CD4-positive, alpha-beta T cell (primary cell): ENCODE measurements at regions not wholly inside any gene's neighbourhood (a gene's known extent, or its start where the extent isn't known, plus 50 kb on each side); places are given as distances from the start of the nearest gene placed in this dataset.
A peak's percentile ranks its signal among the peaks of the same experiment; 100 is the strongest.

Experiments used
- ATAC-seq: fragments of 200-7000 bp; cut with Tn5 transposase; one replicate; pipeline ENCODE4 v1.10.0; 2022; ENCODE audit warnings: mild to moderate bottlenecking; ENCODE audit not compliant: poor library complexity
- CTCF ChIA-PET: fragments of 350-600 bp; sonication (Branson Sonifier 250); formaldehyde crosslinking; loops from one replicate; lab custom pipeline; 2021; ENCODE audit warnings: antibody characterized with exemption, inconsistent platforms; lab: Charles Lee
- POLR2A ChIA-PET: fragments of 350-600 bp; sonication (Branson Sonifier 250); formaldehyde crosslinking; loops from one replicate; lab custom pipeline; 2021; ENCODE audit warnings: antibody characterized with exemption, inconsistent platforms; lab: Charles Lee
- DNase-seq, 14 experiments: peaks; one replicate each; pipeline ENCODE4 v3.0.0-alpha.2; 2013 to 2020; ENCODE audit warnings: mixed read lengths in 2 of 14
- H3K27ac ChIP-seq, 2 donors: one replicate each; pipeline versions ENCODE4 v1.5.1 to v1.7.0; 2013; ENCODE audit warnings: low read length in 2 of 2, low read depth in 1 of 2, mild to moderate bottlenecking in 1 of 2
- H3K27me3 ChIP-seq, 2 experiments: 1 replicate in 1 of 2; 2 replicates in 1 of 2; pipeline versions ENCODE4 v1.6.1 to v1.7.0; 2013; ENCODE audit warnings: low read length in 2 of 2, control low read depth in 1 of 2, mild to moderate bottlenecking in 1 of 2, moderate library complexity in 1 of 2; ENCODE audit not compliant: insufficient read depth in 2 of 2, control insufficient read depth in 1 of 2
- H3K36me3 ChIP-seq: one replicate; pipeline ENCODE4 v1.6.1; 2013; ENCODE audit warnings: low read length, control low read depth; ENCODE audit not compliant: insufficient read depth
- H3K4me1 ChIP-seq: one replicate; pipeline ENCODE4 v1.6.1; 2013; ENCODE audit warnings: low read length, control low read depth; ENCODE audit not compliant: insufficient read depth
- H3K4me3 ChIP-seq: one replicate; pipeline ENCODE4 v1.5.1; 2013; ENCODE audit warnings: mild to moderate bottlenecking, low read length, moderate library complexity
- H3K9me3 ChIP-seq, 2 experiments: 1 replicate in 1 of 2; 2 replicates in 1 of 2; pipeline versions ENCODE4 v1.6.1 to v1.7.0; 2013; ENCODE audit warnings: low read length in 2 of 2, mild to moderate bottlenecking in 2 of 2, control low read depth in 1 of 2, moderate library complexity in 1 of 2; ENCODE audit not compliant: control insufficient read depth in 1 of 2, insufficient read depth in 1 of 2
- H3K27ac Mint-ChIP-seq: one replicate; pipeline ENCODE4 v1.8.0; 2020; ENCODE audit warnings: mixed read lengths
- H3K27me3 Mint-ChIP-seq: one replicate; pipeline ENCODE4 v1.8.0; 2021; ENCODE audit warnings: mixed read lengths
- H3K36me3 Mint-ChIP-seq: one replicate; pipeline ENCODE4 v1.8.0; 2021; ENCODE audit warnings: low read depth, mixed read lengths
- H3K4me1 Mint-ChIP-seq: one replicate; pipeline ENCODE4 v1.8.0; 2021; ENCODE audit warnings: low read depth, mixed read lengths
- H3K4me3 Mint-ChIP-seq: one replicate; pipeline ENCODE4 v1.8.0; 2020; ENCODE audit warnings: mild to moderate bottlenecking, mixed read lengths
- H3K9me3 Mint-ChIP-seq: one replicate; pipeline ENCODE4 v1.8.0; 2020; ENCODE audit warnings: mixed read lengths
- CTCF ChIP-seq: fragments of 200-600 bp; IDR thresholded peaks from one replicate; pipeline ENCODE4 v1.8.0; 2022; ENCODE audit warnings: antibody characterized with exemption, mild to moderate bottlenecking
- intact Hi-C, 2 experiments: fragments of 100-400 bp; cut with DNase I in 1 of 2; cut with micrococcal nuclease in 1 of 2; formaldehyde crosslinking; loops; one replicate each; pipeline versions ENCODE4 v1.15.1 to v1.9.0; 2023 to 2025; cut with DNase I, micrococcal nuclease

DNA sequence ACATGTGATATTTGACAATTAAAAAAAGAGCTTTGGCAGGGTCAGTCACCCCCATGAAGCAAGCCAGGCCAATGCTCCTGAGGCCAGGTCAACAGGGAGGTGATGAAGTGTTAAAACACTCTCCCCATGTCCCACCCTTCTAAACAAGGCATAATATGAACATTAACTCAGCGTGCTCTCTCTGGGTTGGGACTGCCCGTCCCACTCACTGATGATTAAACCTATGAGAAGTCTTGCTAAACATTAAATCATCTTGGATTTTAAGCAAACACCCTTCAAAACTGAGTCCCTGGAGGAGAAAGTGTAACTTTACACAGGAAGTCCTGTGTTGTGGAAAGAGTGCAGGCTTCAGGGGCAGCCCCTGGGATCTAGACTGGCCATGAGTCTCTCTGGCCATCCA, 558.5 kb downstream of the CD83 start:
- no peak for ATAC-seq
- Histone ChIP-seq H3K9me3 (no peaks in the 10 kb centered on the region), H3K27ac (no peak overlapping the region), H3K4me1 (no peaks in the 10 kb centered on the region), H3K4me3 (no peak overlapping the region), H3K36me3 (no peaks in the 10 kb centered on the region), H3K27me3 (no peaks in the 10 kb centered on the region)
- ChIA-PET POLR2A (no interaction called here), CTCF (no interaction called here)
- no peak for TF ChIP-seq CTCF
- no peaks in the 10 kb centered on the region for H3K4me1 Mint-ChIP-seq
- no peak for DNase-seq
- intact Hi-C loops, result no loop called here
- H3K27me3 Mint-ChIP-seq, result no peaks in the 10 kb centered on the region
- H3K36me3 Mint-ChIP-seq, result no peaks in the 10 kb centered on the region
- no peaks in the 10 kb centered on the region for H3K9me3 Mint-ChIP-seq
- H3K27ac Mint-ChIP-seq, result no peak overlapping the region
- H3K4me3 Mint-ChIP-seq, result no peak overlapping the region

DNA sequence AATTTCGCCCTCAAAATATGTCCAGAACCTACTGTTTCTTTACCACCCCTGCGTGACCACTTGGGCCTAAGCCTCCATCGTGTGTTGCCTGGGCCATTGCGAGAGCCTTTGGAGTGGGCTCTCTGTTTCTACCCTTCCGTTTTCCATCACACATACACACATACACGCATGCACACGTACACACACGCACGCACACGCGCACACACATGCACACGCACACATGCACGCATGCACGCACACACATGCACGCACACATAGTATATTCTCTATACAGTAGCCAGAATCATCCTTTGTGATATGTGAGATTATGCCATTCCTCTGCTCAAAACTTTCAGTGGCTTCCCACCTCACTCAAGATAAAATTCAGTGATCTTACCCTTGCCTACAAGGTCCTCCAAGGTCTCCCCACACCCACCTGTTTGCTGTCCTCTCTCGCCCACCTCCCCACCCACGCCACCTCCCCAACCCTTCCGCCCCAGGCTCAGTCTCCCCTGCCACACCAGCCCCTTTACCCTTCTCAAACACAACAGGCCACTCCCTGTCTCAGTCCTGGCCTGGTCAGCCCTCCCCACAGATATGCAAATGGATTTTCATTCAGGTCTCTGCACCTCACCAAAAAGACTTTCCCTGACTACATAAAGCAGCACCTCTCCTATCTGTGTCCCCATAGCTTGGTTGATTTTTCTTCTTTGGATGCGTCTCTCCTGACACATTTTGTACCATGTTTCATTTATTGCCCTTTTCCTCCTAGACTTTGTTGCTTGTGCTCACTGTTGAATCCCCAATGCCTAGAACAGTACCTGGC, 559.6 kb downstream of the CD83 start:
- no peaks in the 10 kb centered on the region for H3K27me3 Mint-ChIP-seq
- CTCF ChIA-PET, result no interaction called here
- DNase-seq (no peak), ATAC-seq (no peak)
- Histone ChIP-seq H3K9me3 (no peaks in the 10 kb centered on the region), H3K36me3 (no peaks in the 10 kb centered on the region), H3K27ac (no peak overlapping the region), H3K4me1 (no peaks in the 10 kb centered on the region), H3K27me3 (no peaks in the 10 kb centered on the region), H3K4me3 (no peak overlapping the region)
- no peaks in the 10 kb centered on the region for H3K4me1 Mint-ChIP-seq
- no peaks in the 10 kb centered on the region for H3K9me3 Mint-ChIP-seq
- H3K4me3 Mint-ChIP-seq, result no peak overlapping the region
- H3K27ac Mint-ChIP-seq, result no peak overlapping the region
- H3K36me3 Mint-ChIP-seq, result no peaks in the 10 kb centered on the region
- intact Hi-C loops, result no loop called here
- TF ChIP-seq CTCF, result no peak
- POLR2A ChIA-PET, result no interaction called here

DNA sequence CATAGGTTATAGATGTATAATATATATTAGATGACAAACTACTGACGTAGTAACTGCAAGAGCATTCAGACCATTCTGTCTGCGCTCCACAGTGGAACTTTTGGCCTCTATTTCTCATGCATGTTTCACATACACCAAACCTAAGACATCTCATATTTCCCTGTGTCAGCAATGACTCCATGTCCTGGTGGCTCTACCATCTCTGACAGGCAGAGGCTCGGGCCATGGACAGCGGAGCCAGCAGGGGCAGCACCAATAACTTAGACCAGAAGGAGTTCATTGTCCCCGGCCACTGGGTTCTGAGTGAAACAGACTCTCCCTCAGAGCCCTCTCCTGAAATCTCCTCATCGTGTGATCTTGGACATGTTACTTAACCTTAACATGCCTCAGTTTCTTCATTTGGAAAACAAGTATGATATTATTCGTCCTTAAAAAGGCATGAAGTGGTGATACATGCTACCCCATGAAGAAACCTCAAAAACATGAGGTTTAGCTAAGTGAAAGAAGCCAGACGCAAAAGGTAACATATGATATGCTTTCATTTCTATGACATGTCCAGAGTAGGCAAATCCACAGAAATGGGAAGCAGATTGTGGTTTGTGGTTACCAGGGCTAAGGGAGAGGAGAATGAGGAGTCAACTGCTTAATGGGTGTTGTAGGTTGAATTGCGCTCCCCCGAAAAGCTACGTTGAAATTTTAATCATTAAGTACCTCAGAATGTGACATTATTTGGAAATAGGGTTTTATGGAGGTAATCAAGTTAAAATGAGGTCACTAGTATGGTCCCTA, 564.0 kb upstream of the JARID2 start:
- intact Hi-C loops, result no loop called here
- Mint-ChIP-seq H3K27me3 (no peaks in the 10 kb centered on the region), H3K4me1 (no peaks in the 10 kb centered on the region), H3K4me3 (no peak overlapping the region), H3K27ac (no peak overlapping the region), H3K9me3 (no peaks in the 10 kb centered on the region), H3K36me3 (no peaks in the 10 kb centered on the region)
- no peaks in the 10 kb centered on the region for H3K4me1 ChIP-seq
- ATAC-seq (no peak), DNase-seq (peak in 3 of 14 experiments; percentile 11 to 41 (median 34))
- CTCF ChIA-PET, result interaction anchor here (0.6 kb wide), 1 partner anchor 8 kb away, joined by 3 read pairs; no protein-coding TSS in a partner anchor
- no peaks in the 10 kb centered on the region for H3K9me3 ChIP-seq
- H3K27ac ChIP-seq, result no peak overlapping the region
- no peak for TF ChIP-seq CTCF
- H3K4me3 ChIP-seq, result no peak overlapping the region
- no peaks in the 10 kb centered on the region for H3K27me3 ChIP-seq
- POLR2A ChIA-PET, result no interaction called here
- no peaks in the 10 kb centered on the region for H3K36me3 ChIP-seq
